ENCODE measurements at regions not wholly inside any gene's neighbourhood (a gene's known extent, or its start where the extent isn't known, plus 50 kb on each side); places are given as distances from the start of the nearest gene placed in this dataset.

DNA sequence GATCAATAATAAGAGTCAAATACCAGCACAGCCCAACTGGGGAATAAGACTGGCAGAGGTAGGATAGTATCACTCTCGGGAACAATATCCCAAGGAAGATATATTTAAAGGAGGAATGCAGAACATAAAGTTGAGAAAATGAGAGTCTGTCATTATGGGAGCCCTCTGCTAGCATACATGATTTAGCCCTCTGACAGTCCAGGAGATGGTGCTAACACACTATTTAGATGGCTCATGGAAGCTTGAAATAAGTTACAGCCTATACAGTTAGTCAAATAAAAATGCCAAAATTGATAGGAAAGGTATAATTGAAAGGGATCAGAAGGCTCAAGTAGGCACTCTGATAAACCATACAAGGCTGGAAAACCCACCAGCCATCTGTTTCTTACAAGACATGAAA lies 201.0 kb upstream of the NEIL3 start:
- no peak for DNase-seq (ENCODE audit: low read depth in 2 of 2)

DNA sequence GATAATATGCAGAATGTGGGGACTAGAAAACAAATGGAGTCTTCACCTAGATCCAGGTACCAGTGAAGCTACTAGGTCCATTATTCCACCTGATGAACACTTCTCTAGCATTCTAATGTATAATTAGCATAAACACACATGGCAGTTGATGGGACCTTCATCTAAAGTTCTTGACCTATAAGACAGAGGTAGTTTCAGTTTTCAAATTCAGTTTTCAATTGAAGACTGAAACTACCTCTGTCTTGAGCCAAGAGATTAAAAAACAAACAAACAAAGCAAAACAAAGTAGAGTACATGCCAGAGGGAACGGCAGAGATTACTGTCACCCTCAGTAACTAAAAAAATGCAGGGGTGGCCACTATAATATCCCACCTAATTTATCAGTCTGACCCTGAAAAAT lies 199.9 kb upstream of the NEIL3 start:
- no peak for DNase-seq (ENCODE audit: low read depth in 2 of 2)

DNA sequence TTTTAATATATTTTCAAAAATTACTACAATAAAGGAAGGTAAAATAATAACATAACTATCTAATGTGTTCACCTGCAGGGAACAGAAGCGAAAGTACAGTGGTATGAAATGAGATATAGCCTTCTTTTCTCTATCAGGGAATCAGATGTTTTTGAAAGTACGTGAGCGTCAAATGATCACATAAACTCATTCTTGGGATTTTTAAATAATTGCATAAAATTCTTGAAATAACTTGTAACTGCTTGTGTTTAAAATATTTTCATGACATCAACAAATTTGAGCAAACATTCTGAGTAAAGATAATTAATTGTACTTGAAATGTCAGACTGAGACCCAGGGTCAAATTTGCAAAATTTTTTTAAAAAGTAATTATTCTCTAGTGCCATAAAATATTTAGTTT lies 193.5 kb upstream of the NEIL3 start:
- no peak for DNase-seq (ENCODE audit: low read depth in 2 of 2)

DNA sequence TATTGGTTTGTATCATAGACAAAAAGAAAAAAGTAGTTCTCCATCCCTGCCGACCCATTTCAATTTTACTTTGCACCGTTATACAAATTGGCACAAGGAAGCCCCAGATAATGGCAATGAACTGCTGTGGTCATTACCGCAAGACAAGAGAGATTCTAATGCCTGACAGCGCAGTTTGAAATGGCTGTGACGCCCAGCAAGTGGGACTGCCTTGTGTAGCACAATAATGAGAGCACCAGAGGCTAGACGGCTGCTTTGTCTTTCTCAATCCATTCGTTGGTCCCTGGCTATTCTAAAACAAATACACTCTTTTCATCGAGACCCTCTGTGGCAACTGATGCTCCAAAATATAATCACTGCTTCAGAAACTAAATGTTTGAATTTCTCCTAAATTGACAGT lies 192.4 kb upstream of the NEIL3 start:
- no peak for DNase-seq (ENCODE audit: low read depth in 2 of 2)

DNA sequence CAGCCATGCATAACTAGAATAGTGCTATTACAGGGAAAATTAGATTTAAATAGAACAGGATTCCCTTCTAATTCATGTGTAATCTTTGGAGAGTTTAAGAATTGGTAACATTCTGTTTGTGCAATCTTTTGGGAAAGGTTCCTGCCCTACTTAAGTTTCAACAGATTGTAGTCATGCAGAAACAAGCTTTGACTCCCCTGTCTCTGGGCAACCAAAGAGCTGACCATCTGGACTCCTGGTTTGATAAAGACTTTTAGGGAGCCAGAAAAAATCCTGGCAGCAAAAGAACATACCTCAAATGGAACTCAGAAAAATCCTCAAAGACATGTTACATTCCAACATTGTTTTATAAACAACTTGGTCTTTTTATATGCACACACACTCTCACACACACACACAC lies 191.1 kb upstream of the NEIL3 start:
- DNase-seq (ENCODE audit: low read depth in 2 of 2), result no peak

DNA sequence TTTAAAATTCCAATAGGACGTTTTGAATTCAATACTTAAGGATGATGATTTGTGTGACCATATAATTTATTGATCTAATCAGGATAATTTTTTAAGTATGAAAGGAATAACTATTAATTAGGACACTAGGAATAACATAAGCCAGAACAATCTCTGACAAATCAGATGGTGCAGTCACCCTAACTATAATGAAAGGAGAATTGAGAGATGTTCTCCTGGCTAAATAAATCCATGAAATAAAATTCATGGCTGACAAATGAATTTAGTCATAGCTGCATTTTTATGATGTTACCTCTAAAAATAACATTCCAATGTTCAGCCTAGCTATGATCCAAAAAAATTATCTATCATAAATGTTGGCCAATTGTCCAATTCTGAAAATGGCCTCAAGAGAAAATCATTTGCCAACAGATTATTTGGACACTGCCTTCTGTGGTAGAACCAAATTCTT lies 190.6 kb upstream of the NEIL3 start:
- DNase-seq (ENCODE audit: low read depth in 2 of 2), result no peak

DNA sequence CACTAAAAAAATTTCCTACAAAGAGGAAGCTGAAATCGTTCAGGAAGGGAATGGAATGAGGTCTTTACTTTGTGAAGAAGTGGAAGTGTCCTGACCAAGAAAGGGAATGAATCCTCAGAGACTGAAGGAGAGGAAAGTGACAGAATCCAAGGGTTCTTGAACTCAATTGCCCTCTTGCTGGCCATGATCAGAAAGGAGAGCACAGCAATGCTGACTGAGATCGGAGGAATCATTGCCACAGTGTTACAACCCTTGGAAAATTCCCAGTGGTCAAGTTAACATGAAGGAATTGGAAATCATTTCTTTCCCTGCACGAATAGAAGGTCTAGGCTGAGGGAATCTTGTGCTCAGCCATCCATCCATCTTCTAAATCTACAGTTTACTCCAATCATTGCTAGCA lies 190.0 kb upstream of the NEIL3 start:
- DNase-seq (ENCODE audit: low read depth in 2 of 2), result no peak

DNA sequence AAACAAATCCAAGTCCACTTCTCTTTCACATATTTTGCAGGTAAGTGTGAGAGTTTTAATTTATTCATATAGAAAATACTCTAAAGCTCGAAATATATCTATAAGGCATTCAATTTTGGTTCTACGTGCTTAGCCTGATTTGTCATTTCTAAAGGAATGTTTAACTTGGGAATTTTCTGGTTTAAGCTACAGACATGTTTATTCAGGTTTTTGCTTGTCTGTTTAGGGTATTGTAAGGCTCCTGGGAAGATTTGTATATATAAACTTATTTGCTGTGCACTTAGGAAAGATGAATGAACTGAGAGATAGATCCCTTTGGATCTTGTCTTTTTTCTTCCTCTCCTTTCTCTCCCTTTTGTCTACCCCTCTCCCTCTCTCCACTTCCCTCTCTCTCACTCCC lies 185.9 kb upstream of the NEIL3 start:
- no peak for DNase-seq (ENCODE audit: low read depth in 2 of 2)

DNA sequence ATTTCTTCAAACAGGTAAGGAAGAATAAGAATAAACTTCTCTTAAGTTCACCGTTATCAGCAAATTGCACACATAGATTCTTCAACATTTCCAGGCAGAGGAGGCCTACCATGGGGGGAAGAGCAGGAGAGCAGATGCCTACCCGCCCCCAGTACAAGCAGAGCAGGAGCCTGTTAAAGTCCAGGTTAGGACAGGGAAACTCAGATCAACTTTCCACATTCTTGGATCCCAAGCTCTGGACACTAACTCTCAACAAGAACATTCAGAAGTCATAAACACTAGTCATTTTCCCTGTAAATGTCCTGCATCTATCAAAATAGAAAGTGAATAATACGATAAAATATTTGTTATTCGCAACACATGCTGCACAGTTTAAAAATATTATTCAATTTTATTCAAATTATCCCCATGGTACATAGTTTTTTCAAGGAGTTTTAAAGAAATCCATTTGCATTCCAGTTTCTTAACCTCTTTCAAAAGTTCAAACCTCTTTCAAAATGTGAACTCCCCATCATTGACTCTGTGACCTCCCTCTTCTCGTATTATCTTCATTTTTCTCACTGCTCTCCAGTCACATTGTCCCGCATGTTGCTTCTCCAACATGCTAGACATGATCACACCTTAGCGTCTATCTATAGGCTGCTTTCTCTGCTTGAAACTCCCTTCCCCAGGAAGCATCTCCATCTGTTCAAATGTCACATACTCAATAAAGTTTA lies 185.2 kb upstream of the NEIL3 start:
- no peak for DNase-seq (ENCODE audit: low read depth in 2 of 2)

DNA sequence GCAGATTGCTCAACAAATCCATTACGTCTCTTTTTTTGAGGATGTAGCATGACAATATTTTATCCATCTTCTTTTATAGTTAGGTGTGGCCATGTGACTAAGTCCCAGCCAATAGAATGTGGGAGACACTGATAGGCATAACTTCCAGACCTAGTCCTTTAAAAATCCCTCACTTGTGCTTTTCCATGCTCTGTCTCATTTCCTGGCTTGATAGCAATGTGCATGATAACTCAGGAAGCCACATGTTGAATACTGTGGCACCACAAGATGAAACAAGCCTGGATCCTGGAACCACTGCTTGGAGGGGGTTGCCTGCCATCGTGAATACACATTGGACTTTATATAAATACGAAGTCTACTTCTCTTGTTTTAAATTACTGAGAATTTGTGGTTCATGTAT lies 184.0 kb upstream of the NEIL3 start:
- DNase-seq (ENCODE audit: low read depth in 2 of 2), result no peak

DNA sequence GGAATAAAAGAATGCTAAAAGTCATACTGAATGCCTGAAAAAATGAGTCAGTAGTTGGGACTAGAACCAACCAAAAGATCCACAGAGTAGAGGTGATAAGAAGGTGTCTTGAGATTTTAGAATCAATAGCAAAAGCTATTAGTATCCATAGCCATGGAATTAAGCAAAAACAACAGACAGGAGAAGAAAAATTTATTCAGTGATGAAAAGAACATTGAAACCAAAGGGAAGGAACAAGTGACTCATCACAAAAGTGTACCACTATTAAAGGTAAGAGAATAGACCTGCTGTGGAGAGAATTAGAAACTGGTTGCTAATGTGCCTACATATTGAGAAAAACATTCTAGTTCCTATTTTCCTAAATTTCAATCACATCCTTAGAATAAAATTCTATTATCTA lies 182.0 kb upstream of the NEIL3 start:
- DNase-seq (ENCODE audit: low read depth in 2 of 2), result no peak

DNA sequence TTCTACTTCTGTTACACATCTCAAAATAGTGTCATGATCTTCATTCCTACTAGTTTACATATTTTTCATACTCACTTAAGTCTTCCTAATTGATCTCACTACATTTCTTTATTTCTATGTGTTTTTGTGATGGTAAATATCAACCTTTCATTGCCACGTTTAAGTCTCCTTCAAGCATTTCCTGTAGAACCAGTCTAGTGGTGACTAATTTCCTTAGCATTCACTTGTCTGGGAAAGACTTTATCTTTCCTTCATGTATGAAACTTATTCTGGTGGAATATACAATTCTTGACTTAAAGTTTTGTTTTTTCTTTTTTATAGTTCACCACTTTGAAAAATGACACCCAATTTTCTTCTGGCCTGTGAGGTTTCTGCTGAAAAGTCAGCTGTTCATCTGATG lies 181.4 kb upstream of the NEIL3 start:
- DNase-seq (ENCODE audit: low read depth in 2 of 2), result no peak

DNA sequence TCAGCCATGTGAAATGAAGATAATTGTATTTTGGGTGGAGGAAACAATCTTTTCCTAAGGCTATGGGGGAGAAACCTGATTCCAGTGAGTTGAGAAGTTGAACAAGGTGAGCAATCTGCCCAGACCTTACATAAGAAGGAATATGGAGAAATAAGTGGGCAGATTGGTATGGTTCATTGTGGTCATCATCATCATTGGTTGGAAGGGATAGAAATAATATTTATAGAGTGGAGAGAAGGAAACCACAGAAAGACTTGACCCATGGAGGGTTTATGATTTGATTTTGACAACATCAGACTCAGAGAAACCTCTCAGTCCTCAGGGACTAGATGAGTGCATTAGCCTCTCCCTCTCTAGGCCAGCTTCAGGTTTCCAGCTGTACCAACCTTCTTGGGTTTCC lies 177.9 kb upstream of the NEIL3 start:
- DNase-seq (ENCODE audit: low read depth in 2 of 2), result no peak

DNA sequence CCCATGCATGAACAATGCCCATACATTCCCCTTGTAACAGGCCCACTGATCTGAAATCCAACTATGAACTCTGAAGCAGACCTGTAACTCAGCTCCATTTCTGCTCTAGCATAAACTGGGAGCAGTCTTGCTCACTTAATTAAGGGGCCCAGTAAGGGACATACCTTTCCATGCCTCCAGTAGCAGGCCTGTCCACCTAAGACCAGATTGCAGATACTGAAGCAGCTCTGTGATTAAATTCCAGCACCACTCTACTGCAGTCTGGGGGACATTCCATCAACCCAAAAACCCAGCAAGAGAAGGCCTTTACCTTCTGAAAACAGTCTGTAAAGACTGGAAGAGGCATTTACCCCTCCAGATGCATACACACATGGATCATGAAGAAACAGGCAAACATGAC lies 162.0 kb upstream of the NEIL3 start:
- no peak for DNase-seq (ENCODE audit: low read depth in 2 of 2)

DNA sequence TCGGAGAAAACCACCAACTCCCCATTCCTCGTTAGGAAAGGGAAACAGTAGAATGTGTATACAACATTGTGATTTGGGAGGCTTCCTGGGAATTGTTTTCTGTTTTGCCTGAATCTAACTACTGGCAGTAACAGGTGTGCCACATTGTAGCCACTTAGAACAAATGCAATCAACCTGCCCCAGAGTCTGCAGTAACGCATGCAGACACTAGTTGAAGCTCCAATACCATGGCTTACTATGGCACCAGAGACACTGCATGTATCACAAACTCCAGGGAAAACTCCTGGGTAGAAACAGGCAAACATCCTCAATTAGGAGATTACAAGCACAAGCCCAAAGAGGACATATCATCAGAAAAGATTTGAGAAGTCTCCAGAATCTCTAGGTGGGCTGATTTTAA lies 154.2 kb upstream of the NEIL3 start:
- no peak for DNase-seq (ENCODE audit: low read depth in 2 of 2)

DNA sequence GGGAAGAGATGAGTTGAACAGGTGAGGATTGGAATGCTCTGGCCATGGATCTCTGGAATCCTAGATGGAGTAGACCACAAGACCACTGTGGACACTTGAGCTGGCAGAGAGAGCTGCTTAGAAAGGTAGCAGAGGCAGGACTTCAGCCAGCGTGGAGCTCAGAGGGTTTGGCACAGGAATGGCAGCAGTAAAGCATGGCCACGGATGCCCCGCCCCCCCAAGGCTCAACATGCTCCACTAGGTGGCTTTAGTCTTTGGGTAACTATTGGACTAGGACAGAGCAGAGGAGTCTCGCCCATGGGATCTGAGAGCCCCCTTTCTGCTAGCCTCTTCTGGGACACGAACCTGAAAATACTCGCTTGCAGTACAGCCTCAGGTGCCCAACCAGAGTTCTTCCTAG lies 150.1 kb upstream of the NEIL3 start:
- no peak for DNase-seq (ENCODE audit: low read depth in 2 of 2)

DNA sequence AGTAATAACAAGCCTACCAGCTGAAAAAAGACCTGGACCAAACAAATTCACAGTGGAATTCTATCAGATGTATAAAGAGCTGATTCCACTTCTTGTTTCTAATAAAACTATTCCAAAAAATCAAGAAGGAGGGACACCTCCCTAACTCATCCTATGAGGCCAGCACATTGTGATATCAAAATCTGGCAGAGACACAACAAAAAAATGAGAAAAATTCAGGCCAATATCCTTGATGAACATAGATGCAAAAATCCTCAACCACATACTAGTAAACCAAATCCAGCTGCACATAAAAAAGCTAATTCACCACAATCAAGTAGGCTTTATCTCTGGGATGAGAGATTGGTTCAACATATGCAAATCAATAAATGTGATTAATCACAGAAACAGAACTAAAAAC lies 147.9 kb upstream of the NEIL3 start:
- no peak for DNase-seq (ENCODE audit: low read depth in 2 of 2)

DNA sequence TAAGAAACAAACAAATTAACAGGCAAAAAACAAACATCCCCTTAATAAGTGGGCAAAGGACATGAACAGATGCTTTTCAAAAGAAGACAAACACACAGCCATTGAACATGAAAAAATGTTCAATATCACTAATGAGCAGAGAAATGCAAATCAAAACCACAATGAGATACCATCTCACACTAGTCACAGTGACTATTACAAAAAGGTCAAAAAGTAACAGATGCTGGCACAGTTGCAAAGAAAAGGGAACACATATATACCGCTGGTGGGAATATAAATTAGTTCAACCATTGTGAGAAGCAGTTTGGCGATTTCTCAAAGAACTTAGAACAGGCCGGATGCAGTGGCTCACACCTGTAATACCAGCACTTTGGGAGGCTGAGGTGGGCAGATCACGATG lies 146.1 kb upstream of the NEIL3 start:
- DNase-seq (ENCODE audit: low read depth in 2 of 2), result no peak

DNA sequence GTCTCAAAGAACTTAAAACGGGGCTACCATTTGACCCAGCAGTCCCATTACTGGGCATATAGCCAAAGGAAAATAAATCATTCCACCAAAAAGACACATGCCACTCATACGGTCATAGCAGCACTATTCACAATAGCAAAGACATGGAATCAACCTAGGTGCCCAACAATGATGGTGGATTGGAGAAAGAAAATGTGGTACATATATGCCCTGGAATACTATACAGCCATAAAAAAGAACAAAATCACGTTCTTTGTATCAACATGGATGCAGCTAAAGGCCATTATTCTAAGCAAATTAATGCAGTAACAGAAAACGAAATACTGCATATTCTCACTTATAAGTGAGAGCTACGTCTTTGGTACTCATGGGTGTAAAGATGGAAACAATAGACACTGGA lies 138.1 kb upstream of the NEIL3 start:
- no peak for DNase-seq (ENCODE audit: low read depth in 2 of 2)

DNA sequence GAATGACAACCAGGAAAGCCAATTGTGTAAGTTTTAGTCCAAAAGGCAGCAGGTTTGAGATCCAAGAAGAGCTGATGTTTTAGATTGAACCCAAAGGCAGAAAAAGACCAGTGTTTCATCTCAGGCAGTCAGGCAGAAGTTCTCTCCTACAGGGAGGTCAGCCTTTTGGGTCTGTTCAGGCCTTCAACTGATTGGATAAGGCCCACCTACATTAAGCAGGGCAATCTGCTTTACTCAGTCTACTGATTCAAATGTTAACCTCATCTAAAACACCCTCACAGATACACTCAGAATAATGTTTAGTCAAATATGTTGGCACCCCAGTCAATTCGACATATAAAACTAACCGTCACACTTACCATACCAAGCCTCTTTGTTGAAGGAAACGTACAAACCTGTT lies 134.2 kb upstream of the NEIL3 start:
- DNase-seq (ENCODE audit: low read depth in 2 of 2), result no peak

DNA sequence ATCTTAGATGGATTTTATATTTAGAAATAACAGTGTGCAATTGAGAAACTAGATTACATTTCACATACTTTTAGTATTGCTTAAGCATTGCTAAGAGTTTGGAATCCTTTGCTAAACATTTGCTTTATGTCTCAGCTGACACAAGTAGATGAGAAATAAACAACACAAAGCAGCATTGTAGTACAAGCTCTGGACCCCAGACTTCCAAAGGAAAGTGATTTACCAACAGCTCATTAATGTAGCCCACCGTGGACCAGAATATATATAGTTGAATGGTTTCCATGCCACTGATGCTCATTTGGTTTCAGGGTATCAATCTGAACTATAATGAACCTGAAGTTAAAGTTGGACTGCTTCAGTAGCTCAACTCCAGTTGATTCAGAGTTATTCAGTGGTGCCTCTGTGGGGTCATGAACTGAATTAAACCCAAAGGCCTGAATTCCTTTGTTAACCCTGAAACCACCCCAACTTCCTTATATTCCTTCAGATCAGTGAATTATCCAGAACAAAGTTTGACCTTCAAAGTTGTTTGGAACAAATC lies 132.1 kb upstream of the NEIL3 start:
- DNase-seq (ENCODE audit: low read depth in 2 of 2), result no peak

DNA sequence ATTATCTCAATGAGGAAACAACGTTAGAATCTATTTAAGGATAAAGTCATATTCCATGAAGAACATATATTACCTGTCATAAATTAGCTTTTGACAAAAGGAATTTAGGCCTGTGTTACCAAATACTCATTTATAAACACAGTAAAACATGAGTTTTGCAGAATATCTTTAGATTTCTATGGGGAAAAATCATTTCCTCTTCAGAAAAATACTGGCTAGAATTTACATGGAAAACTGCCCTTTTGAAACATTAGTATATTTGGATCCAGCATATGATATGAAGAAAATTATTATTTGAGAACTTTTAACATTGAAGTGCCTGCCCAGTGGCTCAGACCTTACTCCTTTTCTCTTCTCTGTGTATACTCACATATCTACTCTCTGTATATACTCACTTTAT lies 131.4 kb upstream of the NEIL3 start:
- DNase-seq (ENCODE audit: low read depth in 2 of 2), result no peak

DNA sequence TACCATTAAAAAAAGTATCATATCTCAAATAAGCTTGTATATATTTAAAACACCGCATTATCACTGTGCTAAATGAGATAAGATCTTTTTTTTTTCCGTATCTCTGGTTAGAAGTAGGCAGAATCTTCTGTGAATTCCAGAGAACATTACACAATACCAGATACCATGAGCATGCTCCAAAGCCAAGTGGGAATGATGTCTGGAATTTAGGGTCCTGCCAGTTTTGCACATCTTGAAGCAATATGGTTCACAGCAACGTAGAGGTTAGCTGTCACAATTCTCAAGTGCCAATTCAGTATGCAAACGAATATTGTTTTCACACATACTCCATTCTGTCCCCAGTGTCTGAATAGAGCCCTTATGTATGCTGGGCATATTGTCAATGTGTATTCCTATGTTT lies 127.5 kb upstream of the NEIL3 start:
- no peak for DNase-seq (ENCODE audit: low read depth in 2 of 2)

DNA sequence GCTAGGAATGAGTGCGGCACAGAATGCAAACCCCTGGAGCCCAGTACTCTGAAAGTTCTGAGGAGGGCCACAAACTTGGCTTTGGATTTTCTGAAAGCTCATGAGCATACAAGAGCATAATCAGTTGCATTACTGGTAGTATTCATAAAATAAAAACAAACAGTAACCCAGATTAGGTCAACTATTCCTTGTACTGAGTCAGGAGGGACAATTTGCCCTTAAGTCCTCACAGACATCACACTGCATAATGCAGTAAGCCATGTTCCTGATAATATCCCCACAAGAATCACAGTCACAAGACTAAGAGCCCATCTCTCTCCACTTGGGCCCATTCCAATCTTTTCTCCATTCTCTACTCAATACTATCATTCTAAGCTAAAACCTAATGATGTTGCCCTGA lies 126.9 kb upstream of the NEIL3 start:
- no peak for DNase-seq (ENCODE audit: low read depth in 2 of 2)

All from activated CD4-positive, alpha-beta T cell treated with anti-CD3 and anti-CD28 coated beads for 24 hours (primary cell).